ENCODE measurements at regions not wholly inside any gene's neighbourhood (a gene's known extent, or its start where the extent isn't known, plus 50 kb on each side); places are given as distances from the start of the nearest gene placed in this dataset.
"Not testable (repeated sequence)": the region's sequence is repeated elsewhere in the genome, so short reads cannot be mapped to it uniquely, and the experiment has no call there.

DNA sequence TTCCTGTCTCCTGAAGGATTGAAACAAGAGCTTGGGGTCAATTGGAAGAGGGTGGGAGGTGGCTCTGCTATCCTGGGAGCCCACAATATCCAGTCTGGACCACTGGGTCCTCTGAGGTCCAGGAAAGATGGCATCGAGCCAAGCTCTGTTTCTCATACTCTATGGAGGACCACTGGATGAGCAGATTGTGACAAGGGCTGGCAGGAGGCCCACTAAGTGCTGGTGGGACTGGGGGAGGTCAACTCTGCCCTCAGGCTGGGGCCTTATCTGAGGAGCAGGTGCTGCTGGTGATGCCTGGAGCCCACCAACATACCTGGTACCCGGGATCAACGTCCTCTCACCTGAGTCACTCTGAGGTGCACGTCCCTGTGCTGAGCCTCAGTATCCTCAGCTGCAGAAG is 142.4 kb downstream of the NDUFA10 start:
- DNase-seq = no peak

DNA sequence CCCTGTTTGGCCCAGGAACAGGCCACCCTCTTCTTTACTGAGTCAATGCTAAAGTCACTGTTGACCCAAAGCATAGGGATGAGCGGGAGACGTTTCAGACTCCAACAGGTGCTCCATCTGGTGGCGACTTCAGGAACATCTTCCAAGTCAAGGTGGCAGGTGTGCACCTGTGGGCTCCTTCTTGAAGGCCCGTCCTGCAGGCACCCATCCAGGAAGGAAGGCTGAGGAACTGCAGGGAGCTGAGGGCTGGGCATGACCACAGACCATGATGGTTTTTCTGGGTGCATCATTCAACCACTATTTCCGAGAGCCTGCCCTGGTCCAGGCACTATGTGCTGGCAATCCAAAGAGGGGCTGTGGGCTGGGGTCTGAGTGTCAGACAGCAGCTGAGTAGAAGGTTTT is 142.8 kb downstream of the NDUFA10 start:
- DNase-seq = peak; percentile 44

DNA sequence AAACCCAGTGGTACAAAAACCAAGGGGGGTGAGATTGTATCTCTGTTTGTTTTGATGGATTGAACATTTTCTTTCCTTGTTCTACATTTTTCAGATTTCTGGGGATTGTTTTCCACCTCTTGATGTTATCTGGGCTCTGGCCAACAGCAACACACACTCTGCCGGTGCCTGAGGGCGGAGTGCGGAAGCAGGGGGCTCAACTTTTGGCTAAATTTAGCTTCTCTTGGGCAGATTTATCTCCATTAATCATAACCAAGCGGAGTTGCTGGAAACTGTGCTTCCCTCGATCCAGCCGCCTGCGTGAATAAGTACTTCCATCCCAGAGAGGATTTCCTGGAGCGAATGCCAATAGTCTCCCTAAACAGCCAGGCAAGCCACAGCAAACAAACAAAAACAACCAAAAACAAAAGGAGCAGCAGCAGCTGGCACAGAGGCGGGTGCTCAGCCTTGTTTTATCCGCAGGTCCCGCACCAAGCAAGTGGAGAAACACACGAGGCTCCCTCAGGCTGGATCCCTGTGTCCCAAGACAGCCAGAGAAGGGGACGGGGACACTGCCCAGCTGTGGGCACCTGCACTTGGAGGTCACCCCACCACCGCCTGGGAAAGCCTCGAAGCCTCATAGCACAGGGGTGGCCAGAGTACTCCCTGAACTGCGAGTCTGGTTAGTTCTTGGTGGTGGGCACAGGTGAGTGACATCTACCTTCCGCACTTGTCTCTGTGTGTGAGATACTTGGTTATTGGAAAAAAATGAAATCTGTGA is 143.4 kb downstream of the NDUFA10 start:
- peak; percentile 47 for DNase-seq

DNA sequence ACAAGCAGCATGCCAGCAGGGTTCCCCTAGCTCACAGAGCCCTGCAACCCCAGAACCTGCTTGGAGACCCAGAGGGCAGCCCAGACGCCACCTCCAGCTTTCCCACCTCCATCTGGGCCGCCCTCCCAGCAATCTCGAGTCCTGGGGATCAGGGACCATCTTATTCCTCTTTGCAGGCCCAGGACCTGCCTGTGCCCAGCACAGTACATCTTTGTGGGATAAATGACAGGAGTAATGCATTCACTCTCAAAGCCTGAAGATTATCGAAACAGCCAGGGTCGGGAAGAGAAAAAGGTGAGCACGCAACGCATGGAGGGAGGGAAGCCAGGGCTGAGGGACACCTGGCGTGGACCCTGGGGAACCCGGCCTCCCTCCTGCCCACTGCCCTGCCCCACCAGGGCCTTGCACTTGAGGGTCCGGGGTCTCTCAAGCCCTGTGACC is 144.1 kb downstream of the NDUFA10 start:
- peak; percentile 22 for DNase-seq

DNA sequence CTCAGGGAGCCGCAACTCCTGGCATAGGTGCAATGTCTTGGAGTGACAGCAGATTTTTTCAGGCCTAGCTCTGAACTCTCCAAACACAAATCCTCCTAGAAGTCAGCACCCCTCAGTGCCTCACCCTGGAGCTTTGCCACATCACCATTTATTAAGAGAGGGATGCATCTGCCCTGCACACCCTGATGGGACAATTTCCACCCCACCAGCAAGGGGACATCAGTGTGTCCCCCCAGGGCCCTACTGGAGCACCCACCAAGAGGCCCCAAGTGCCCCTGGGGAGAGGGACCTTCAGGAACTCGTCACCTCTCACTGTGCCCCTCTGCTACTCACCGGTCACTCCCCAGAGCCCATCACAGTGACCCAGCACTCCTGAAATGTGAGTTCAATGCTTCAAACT is 144.7 kb downstream of the NDUFA10 start:
- no peak for DNase-seq

GRCh38 chr2:239879423-239880084 is 145.6 kb downstream of the NDUFA10 start:
- DNase-seq = no peak

GRCh38 chr2:239878686-239879085 is 146.5 kb downstream of the NDUFA10 start:
- DNase-seq = no peak

DNA sequence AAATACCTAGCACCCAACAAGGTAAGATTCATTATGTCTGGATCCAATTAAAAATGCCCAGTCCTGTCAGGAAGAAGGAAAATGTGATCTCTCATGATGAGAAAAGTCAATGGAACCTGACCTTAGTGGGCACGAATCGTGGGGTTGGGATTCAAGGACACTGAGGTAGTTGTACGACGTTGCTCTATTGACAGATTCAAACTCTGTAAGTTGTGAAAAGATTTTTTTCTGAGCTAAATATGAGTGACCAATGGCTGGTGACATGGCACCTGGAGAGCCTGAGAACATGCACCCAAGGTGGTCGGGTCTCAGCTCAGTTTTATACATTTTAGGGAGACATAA is 148.2 kb downstream of the NDUFA10 start:
- DNase-seq = no peak

GRCh38 chr2:239876271-239876947 is 148.7 kb downstream of the NDUFA10 start:
- DNase-seq = no peak

DNA sequence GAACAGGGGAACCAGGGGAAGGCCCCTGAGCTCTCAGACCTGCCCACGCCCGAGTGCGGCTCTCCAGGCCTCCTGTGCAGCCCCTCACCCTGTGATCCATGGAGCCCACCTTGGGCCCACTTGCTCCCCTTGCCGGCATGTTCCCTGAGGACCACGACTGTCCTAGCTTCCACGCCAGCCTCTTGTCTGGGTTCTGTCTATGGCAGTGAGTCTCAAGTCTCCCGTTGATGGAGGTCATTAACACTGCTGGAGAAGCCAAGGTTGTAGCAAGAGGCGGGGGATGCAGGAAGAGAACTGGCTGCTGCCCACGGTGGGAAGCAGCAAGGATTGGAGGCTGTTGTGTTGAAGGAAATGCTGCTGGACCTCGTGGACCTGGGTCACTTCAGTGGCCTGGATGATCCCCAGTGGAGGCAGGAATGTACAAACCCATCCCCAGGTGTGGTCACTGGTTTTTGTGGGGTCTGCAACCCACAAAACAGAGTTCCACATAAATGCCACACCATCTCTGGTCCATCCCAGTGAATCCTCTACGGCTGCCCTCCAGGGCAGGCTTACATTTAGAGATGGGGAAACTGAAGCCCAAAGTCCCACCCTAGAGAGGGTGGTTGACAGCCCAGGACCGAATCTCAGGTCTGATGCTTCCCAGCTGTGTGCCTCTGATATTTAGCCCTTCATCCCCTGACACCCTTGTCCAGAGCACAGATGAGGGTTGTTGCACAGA is 150.3 kb downstream of the NDUFA10 start:
- no peak for DNase-seq

DNA sequence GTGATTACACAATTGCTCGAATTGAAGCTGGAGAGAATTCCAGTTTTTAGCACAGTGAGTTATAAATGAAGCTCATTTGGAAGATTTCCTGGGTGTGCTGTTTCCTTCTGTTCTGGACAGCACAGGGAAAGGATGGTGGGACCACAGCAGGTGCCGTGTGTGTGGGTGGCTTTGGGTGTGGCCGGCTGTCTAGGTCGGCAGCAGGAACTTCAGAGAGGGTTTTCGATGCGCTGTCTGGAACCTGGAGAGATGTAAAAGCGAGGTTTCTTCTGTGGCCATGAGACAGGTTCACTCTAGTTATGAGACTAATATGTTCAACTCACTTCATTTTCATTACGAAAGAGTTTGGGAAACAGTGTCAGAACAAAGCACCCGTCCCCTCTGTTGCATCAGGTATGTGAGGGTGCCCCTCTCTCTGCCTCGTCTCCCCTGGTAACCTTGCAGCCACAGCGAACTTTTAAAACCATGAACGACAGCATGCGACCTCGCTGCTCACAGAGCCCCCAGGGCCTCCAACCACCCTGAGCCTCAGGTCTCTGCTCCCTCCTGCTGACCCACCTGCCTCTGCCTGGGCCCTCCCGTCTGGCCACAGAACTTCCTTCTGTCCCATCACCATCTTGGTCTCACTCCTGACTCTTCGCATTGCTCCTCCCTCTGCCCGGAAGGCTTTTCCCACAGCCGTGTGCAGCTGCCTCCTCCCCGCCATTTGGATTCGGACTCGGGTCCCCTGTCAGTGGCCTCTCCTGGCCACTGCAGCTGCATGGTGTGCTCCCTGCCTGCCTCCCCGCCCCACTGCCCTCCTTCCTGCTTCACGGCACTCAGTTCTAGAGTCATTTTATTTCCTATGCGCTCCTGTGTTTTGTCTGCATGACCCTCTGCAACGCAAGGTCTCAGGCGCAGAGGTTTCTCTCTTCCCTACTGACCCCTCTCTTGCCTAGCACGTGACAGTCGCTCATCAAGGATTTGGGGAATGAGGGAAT is 151.2 kb downstream of the NDUFA10 start:
- DNase-seq = no peak

- DNase-seq = no peak
These were observed 153.4 kb downstream of the NDUFA10 start for GRCh38 chr2:239871481-239872435.

DNA sequence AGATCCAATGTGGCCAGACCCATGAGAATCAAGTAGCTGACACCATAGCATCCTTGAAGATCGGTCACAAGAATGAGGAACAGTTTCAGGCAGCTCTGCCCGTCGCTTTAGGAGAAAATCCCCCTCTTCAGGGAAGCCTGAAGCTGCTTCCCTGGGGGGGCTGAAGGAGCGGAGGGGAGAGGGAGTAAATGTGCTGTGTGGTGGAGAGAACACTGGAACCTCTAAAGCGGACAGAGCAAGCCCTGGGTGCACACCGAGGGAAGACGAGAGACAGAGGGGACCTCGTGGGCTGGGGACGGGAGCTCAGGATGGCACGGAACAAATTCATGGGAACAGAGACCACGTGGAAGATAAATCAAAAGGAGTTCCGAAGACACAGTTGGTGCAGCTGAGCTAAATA is 154.3 kb downstream of the NDUFA10 start:
- no peak for DNase-seq

DNA sequence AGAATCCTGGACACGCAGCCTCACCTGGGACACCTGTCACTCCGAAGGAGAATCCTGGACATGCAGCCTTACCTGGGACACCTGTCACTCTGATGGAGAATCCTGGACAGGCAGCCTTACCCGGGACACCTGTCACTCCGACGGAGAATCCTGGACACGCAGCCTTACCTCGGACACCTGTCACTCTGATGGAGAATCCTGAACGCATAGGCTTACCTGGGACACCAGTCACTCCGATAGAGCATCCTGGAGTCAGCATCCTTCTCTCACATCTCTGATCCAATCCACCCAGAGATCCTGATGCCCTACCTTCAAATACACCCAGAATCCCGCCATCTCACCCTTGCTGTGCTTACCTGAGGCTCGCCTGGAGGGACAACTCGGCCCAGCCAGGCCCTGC is 154.9 kb downstream of the NDUFA10 start:
- DNase-seq = no peak

GRCh38 chr2:239869272-239870155 is 155.6 kb downstream of the NDUFA10 start:
- no peak for DNase-seq

DNA sequence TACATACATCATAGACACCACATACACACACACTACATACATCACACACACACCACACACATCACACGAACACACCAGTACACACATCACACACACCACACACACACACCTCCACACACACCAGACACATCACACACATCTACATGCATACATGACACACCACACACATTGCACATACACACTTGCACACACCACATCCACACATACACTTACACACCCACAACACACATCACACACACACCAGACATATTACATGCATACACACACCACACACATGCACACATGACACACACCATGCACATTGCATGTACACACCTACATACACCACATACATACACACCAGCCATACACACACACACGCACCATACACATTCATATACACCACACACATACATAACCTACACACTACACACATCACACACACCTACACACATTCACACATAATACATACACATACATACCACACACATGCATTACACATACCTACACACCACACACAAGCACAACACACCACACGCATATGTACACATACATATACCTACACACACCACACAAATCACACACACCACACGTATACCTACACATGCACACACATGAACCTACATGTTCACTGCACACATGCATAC is 156.5 kb downstream of the NDUFA10 start:
- DNase-seq = no peak

- DNase-seq = no peak
These were observed 158.4 kb downstream of the NDUFA10 start for GRCh38 chr2:239866778-239867177.

GRCh38 chr2:239866350-239866749 is 158.8 kb downstream of the NDUFA10 start:
- DNase-seq = no peak

DNA sequence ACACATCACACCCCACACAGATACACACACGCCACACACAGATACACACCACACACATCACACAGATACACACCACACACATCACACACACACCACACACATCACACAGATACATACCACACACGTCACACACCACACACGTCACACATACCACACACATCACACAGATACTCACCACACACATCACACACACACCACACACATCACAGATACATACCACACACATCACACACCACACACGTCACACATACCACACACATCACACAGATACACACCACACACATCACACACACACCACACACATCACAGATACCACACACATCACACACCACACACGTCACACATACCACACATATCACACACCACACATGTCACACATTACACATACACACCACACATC is 159.3 kb downstream of the NDUFA10 start:
- not testable (repeated sequence) for DNase-seq

Measured in right kidney (tissue), 1 donor.